HG03280 (cell line): ENCODE measurements at regions not wholly inside any gene's neighbourhood (a gene's known extent, or its start where the extent isn't known, plus 50 kb on each side); places are given as distances from the start of the nearest gene placed in this dataset.
"Not testable (repeated sequence)": the region's sequence is repeated elsewhere in the genome, so short reads cannot be mapped to it uniquely, and the experiment has no call there.

ENCODE experiments used
- ATAC-seq: cut with Tn5 transposase; IDR thresholded peaks from one replicate; pipeline ENCODE4 v1.9.1; 2021; ENCODE audit warnings: mild to moderate bottlenecking, moderate library complexity; ENCODE audit not compliant: unreplicated experiment

DNA sequence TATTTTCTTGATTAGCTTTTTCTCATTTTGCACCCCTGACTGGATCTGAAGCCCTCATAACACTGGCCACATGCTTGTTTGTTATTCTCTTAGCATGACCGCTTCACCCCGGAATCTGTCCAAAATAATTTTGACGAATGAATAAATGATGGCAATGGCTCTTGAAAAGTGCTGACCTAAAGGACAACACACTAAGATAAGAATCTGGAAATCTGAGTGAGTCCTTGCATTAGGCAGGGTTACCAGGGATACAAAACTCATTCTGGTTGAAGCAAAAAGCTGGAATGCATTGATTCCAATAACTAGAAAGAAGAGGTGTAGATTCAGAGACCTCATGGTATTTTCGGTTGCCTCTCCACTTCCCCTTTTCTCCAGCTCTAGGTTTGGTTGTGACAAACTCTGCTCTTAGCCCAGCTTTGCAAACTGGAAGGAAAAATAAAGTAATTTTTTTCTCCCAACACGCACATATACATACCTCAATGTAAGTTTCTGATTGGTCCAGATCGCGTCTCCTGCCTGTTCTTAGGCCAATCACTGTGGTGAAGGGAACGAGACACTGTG is 157.4 kb downstream of the SKIDA1 start:
- peak; percentile 71 for ATAC-seq

DNA sequence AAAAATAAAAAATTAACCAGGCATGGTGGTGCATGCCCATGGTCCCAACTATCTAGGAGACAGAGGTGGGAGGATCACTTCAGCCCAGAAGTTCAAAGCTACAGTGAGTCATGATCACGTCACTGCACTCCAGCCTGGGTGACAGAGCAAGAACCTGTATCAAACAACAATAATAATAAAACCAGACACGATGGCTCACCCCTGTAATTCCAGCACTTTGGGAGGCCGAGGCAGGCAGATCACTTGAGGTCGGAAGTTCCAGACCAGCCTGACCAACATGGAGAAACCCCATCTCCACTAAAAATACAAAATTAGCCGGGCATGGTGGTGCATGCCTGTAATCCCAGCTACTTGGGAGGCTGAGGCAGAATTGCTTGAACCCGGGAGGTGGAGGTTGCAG is 159.4 kb downstream of the SKIDA1 start:
- ATAC-seq: not testable (repeated sequence)

DNA sequence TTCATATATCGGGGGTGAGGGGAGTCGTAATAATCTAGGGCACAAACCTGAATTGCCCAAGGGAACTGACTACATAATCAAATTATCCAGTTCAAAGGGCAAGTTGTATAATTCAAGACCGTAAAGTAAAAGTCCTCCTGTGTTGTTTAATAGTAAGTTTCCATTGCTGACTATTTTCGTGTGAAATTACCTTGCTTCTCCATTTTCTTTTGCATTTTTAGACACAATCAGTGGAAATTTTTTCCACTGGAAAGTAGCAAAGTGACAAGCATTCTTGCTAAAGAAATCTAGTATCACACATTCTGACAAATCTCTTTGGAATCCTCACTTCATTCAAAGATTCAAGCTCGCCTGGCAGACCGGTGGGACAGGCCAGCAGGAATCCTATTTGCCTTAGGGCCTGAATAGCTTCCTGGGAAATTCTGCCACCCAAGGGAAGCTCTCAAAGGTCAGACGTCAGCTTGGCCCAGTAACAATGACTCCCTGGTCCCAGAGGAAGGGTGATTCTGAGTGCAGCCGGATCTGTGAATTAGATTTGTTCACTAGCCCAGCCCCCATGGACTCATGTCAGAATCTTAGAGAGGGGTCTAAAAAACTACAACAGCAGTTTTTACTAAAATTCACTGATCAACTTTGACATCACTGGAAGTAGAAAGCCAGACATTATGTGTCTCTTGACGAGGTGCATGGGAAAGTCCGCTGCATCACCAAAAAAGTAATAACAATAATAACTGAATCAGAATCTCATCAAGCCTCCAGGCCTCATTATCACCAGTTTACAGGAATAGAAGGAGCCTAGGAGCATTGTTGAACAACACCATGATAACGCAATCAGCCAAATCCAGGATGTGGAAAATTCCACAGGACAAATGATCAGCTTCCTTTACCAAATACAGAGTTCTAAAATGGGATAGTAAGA is 161.0 kb downstream of the SKIDA1 start:
- no peak for ATAC-seq

DNA sequence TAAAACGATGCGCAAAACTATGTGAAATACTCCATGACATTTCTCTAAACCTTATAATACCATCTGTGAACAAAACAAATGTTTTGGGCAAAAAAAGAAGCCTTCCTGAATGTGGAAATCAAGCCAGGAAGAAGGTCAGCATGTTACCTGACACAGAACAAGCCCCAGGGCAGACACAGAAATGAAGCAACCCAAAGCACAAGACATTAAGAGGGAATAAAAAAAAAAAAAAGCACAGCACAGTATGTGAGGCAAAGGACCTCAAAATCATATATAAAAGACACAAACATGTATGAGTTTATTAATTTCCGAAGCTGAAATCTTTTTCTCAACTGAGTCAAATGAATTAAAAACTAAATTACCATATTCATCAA is 161.8 kb downstream of the SKIDA1 start:
- no peak for ATAC-seq

DNA sequence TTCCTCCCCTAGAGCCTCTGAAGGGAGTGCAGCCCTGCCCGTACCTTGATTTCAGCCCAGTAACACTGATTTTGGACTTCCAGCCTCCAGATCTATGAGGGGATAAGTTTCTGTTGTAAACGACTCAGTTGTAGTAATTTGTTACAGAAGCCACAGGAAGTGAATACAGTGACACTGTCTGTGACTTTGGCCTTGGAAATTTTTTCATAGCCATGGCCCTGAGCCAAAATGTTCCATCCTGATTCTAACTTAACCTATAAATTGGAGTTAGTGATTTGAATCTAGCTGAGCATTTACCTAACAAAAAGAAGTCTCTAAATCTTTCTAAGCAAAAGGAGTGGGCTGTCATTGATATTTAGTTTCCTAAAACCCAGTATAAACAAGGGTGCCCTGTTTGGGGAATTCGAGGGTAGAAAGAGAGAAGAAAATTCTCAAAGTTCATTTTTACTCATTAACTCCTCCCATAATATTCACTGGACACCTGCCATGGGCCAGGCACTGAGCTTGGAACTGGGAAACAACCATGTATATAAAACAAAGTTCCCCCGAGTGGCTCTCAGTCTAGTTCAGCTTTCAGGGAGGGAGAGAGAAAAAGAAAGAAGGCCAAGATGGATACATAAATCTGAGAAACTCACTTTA is 162.3 kb downstream of the SKIDA1 start:
- no peak for ATAC-seq

DNA sequence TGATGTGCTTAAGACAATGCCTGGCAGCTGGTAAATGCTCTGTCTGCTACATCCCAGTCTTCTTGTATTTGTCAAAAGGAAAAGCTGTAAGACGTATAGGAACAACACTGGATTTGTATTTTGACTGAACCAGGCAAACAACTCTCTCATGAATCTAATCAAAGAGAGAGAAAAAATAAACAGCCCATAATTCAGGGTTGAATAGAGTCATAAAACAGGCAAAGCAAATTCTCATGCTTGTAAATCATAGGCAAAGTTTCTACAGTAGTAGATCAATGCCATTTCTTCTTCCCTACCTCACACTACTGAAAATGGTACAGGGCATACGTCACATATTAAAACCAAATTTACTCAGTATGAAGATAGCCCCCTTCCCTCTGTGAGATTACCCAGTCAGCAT is 166.3 kb downstream of the SKIDA1 start:
- no peak for ATAC-seq

DNA sequence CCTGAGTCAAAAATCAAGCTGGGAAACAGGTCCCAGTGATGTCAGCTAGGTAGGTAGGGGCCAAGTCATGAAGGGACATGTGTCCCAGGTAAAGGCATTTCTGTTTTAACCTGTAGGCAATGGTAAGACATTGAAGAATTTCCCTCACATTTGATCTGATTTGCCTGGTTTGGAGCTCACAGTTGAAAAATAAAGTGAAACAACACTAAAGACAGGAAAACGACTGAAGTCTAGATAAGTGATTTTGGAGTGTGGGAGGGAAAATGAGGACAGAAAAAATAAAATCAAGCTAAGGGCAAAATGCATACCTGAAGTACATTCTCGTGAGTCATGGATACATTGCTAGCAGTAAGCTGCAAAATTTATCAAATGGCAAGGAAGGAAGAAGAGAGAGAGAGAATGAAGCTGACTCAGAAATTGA is 169.9 kb downstream of the SKIDA1 start:
- ATAC-seq: no peak

DNA sequence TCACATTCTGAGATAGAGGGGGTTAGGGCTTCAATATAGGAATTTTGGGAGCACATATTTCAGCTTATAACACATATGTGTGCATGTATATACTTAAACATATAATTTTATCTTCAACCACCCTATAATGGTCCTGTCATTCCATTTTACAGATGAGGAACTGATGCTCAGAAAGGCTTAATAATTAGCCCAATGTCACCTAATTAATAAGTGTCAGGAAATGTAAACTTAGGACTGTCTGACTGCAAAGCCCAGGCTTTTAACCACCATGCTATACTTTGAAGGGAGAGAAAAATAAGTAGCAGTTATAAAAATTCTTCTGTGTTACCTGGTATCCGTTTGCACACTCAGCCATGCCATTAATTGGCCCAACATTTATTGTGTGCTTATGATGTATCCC is 172.6 kb downstream of the SKIDA1 start:
- no peak for ATAC-seq

DNA sequence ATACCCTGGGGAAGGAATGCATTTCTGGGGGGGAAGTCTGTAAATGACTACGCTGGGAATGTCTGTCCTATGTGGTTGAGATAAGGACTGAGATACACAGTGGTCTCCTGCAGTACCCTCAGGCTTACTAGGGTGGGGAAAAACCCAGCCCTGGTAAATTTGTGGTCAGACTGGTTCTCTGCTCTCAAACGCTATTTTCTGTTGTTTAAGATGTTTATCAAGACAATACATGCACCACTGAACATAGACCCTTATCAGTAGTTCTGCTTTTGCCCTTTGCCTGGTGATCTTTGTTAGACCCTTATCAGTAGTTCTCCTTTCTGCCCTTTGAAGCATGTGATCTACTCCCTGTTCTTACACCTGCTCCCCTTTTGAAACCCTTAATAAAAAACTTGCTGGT is 173.9 kb downstream of the SKIDA1 start:
- not testable (repeated sequence) for ATAC-seq

DNA sequence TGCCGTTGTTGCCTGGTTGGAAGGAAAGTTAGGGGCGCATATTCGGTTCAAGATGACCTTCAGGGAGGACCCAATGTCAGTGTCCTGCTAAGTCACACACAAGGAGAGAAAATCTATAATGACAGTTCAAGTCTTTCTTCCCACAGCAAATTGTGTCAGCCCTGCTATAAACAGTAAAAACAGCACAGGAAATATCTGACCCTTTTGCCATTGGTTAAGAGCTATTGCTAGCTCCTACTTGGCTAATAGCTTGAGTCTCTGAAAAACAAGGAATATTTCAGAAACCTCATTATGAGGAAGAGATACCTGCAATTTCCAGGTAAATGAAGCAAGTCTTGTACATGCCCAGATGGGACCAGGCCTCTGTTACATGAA is 175.6 kb downstream of the SKIDA1 start:
- no peak for ATAC-seq

DNA sequence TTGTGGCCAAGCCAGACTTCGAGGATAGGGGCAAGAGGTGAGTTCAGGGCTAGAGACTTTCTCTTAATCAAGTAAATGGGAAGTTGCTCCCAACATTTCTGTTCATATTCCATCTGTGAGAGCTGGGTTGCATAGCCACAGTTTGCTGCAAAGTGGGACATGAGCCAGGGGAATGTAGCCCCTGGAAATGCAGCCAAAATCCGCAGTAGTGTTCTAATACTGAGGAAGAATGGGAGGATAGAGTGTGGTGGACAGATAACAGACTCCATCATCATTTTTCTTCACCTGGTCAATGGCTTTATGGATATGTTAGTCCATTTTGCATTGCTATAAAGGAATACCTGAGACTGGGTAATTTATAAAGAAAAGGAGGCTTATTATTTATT is 177.7 kb downstream of the SKIDA1 start:
- ATAC-seq: no peak

DNA sequence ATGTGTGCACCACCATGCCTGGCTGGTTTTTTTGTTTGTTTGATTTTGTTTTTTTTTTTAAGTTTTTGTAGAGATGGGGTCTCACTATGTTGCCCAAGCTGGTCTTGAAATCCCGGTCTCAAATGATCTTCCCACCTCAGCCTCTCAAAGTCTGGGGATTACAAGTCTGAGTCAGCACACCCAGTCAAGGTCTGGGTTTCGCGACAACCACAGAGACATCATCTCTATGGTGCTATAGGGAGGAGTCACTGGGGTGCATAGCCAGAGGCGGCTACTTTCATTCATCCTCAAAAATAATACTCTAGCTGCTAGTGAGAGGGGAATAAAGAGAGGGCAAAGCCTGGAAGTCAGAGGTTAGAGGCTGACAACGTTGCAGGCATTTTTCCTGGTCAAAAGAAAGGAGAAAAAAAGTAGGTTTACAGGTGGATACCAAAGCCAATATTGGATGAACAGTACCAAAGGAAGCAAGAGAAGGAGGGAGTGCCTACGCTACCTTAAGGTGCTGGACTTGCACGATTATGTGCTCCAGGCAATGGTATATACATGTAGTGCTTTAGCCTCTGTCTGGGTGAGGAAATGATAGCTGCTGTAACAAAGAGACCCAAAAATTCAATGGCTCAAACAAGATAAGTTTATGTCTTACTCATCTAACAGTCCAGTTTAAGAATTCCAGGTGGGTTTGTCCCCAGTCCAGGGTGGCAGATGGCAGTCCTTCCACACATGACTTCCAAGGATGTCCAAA is 178.3 kb downstream of the SKIDA1 start:
- no peak for ATAC-seq

DNA sequence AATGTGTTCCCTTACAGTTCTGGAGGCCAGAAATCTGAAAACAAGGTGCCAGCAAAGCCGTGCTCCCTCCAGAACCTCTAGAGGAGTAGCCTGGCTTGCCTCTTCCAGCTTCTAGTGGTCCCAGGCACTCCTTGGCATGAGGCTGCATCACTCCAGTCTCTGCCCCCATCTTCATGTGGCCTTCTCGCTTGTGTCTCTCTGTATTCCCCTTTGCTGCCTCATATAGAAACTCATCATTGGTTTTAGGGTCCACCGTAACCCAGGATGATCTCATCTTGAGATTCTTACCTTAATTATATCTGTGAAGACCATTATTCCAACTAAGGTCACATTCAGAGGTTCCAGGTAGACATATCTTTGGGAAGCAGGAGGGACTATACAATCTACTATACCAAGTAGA is 182.4 kb downstream of the SKIDA1 start:
- ATAC-seq: no peak

DNA sequence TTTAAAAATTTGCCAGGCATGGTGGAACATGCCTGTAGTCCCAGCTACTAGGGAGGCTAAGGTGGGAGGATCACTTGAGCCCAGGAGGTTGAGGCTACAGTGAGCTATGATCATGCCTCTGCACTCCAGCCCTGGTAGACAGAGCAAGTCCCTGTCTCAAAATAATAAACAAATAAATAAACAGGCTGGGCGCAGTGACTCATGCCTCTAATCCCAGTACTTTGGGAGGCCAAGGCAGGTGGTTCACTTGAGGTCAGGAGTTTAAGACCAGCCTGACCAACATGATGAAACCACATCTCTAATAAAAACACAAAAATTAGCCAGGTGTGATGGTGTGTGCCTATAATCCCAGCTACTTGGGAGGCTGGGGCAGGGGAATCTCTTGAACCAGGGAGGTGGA is 183.0 kb downstream of the SKIDA1 start:
- ATAC-seq: not testable (repeated sequence)

DNA sequence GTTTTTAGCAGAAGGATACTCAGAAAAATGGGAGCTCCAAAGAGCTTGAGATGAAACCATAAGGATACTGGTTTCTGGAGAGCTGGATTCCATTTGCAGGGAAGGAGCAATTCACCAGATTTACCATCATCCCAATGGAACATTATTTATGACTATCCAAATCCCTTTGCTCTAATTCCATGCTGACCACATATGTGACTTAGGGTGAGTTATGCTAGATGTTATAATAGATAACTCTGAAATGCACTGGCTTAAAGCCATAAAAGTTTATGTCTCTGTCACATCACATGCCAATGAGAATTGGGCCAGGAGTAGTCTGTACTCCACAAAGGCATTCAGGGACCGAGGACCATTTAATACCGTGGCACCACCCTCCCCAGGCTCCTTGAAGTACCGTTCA is 185.2 kb downstream of the SKIDA1 start:
- no peak for ATAC-seq

DNA sequence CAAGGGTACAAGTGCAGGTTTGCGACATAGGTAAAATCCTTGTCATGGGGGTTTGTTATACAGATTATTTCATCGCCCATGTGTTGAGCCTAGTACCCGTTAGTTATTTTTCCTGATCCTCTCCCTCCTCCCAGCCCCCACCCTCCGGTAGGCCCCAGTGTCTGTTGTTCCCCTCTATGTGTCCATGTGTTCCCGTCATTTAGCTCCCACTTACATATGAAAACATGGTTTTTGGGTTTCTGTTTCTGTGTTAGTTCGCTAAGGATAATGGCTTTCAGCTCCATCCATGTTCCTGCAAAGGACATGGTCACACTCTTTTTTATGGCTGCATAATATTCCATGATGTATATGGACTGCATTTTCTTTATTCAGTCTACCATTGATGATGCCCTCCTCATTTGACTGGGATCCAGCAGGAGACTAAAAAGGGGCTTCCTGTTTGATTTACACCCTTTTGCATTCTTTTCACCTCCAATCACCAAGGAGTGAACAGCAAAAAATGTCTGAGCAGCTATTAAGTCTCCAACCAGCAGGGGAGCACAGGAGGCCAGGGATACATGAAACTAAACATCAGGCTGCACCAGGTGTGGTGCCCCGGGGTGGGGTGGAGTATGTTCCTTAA is 188.2 kb downstream of the SKIDA1 start:
- ATAC-seq: no peak

DNA sequence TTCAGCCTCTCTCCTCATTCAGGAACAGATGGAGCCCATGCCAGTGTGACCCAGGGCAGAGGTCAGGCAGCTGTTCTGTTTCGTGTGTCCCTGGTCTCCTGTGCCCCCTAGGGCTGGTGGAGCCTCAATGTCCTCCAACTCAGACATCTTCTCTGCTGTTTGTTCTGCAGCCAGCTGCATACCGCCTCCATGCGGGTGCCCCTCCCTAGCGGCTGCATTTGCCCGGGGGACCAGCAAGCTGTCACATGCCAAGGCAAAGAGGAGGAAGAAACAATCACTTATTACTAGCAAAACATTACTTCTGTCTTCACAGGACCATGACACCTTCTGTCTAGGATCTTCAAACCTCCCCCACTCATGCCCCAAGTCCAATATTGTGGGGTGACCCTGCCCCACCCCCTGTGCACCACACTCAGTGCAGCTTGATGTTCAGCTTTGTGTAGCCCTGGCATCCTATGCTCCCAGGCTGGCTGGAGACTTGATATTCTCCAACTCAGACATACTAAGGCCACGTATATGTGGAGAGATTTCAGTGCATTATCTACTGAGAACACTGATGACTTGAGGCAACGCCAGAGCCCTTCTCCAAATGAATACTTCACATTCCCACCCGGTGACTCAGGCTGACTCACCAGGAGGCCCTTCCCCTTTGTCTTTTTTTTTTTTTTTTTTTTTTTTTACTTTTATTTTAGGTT is 188.9 kb downstream of the SKIDA1 start:
- ATAC-seq: no peak

DNA sequence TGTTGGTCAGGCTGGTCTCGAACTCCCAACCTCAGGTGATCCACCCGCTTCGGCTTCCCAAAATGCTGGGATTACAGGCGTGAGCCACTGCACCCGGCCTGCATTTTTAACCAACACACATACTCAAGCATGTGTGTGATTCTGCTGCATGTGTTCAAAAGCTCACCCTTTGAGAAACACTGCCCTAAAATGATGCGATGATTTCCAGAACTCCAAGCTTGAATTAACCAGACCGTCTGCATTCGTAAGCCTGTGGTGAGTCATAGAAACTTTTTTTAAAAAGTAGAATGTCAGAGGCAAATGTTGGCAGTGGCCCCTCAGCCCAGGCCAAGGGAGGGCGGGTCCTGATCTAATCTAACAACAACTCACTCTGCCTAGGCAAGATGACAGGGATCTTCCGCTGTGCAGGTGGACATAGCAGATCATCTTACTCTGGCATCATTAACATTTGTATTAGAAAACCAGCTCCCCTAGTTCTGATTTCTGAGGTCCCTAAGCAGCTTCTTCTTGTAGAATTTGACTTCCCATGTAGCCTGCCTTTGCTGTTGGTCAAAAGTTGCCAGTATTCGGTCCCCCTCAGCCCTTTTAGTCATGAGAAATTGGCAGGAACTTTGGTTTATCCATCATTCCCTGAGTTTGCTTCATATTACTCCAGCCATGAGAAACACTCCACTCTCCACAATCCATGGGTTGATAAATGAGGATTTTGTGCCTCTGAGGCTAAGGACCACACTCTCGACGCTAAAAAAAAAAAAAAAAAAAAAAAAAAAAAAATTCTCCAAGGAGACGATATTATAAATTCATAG is 190.4 kb downstream of the SKIDA1 start:
- no peak for ATAC-seq

DNA sequence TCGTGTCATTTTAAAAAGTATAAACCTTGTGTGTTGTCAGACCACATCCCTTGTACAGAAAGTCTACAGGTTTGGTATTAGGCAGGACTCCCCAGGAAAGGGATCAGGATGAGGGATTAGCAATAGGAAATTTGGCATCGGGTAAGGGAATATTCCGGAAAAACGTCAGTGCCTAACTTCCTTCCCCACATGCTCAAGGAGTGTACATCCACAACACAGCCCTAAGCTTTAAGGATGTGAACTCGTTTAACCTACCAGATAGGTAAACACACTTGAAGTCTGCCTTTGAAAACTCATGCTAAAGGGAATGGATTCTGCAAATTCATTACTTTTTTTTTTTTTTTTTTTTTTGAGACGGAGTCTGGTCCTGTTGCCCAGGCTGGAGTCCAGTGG is 194.9 kb downstream of the SKIDA1 start:
- ATAC-seq: no peak
